ENCODE measurements at regions not wholly inside any gene's neighbourhood (a gene's known extent, or its start where the extent isn't known, plus 50 kb on each side); places are given as distances from the start of the nearest gene placed in this dataset.
"Not testable (repeated sequence)": the region's sequence is repeated elsewhere in the genome, so short reads cannot be mapped to it uniquely, and the experiment has no call there.

DNA sequence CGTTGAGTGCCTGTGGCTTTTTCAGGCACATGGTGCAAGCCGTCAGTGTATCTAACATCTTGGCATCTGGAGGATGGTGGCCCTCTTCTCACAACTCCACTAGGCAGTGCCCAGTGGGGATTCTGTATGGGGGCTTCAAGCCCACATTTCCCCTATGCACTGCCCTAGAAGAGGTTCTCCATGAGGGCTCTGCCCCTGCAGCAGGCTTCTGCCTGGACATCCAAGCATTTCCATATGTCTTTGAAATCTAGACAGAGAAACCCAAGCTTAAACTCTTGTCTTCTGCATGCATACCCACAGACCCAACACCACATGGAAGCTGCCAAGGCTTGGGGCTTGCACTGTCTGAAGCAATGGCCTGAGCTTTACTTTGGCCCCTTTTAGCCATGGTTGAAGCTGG lies 146.4 kb downstream of the ARL4A start:
- DNase-seq = no peak

DNA sequence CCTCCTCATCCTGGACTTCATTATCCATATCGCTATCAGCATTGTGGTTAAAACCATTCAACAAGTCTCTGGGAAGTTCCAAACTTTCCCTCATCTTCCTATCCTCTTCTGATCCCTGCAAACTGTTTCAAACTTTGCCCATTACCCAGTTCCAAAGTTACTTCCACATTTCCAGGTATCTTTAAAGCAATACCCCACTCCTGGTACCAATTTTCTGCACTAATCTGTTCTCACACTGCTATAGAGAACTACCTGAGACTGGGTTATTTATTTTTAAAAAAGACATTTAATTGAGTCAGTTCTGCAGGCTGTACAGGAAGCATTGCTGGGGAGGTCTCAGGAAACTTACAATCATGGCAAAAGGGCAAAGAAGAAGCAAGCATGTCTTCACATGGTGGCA lies 147.3 kb downstream of the ARL4A start:
- no peak for DNase-seq

DNA sequence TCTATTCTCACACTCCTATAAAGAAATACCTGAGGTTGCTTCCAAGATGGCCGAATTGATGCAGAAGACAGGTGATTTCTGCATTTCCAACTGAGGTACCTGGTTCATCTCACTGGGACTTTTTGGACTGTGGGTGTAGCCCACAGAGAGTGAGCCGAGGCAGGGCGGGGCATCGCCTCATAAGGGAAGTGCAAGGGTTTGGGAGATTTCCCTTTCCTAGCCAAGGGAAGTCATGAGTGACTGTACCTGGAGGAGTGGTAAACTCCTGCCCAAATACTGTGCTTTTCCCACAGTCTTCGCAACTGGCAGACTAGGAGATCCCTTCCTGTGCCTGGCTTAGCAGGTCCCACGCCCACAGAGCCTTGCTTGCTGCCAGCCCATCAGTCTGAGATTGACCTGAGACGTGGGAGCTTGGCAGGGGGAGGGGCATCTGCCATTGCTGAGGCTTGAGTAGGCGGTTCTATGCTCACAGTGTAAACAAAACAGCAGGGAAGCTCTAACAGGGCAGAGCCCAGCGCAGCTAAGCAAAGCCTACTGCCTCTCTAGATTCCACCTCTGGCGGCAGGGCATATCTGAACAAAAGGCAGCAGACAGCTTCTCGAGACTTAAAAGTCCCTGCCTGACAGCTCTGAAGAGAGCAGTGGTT lies 152.2 kb downstream of the ARL4A start:
- DNase-seq = no peak

DNA sequence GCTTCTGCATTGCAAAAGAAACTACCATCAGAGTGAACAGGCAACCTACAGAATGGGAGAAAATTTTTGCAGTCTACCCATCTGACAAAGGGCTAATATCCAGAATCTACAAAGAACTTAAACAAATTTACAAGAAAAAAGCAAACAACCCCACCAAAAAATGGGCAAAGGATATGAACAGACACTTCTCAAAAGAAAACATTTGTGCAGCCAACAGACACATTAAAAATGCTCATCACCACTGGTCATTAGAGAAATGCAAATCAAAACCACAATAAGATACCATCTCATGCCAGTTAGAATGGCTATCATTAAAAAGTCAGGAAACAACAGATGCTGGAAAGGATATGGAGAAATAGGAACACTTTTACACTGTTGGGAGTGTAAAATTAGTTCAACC lies 157.3 kb downstream of the ARL4A start:
- DNase-seq = not testable (repeated sequence)

DNA sequence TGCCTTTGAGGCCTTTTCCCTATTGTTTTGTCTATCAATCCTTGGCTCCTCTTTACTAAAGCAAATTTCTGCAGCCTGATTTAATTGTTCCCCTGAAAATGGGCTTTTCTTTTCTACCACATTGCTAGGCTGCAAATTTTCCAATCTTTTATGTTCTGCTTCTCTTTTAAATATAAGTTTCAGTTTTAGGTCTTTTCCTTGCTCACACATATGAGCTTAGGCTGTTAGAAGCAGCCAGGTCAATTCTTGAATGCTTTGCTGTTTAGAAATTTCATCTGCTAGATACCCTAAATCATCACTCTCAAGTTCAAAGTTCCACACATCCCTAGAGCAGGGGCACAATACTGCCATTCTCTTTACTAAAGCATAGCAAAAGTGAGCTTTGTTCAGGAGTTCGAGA lies 159.6 kb downstream of the ARL4A start:
- DNase-seq = no peak

DNA sequence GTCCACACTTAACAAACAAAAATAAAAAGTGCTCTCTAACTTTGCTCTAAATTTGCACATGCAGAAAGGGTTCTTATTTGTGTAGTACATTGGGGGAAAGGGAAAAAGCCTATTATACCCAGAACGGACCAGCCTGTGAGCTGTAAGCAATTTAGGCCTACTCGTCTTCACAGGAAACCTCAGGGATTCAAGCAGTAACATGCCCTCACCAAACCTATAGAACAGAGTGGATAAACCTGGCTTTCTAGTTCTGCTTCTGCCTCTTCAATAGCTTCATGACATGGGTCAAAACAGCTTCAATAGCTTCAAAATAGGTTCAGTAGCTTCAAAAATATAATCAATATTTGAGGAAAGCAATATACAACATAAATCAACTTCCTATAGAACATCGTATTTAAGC lies 163.7 kb downstream of the ARL4A start:
- DNase-seq = no peak

DNA sequence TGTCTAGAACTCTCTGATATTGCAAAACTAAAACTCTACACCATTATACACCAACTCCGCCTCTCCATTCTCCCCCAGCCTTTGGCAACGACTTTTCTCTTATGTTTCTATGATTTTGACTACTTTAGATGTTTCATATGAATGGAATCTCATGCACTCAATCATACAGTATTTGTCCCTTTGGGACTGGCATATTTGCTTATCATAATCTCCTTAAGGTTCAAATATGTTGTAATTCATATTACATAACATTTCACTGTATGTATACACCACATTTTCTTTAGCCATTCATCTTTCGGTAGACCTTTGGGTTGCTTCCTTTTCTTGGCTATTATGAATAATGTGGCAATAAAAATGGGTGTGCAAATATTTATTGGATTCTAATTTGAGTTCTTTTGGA lies 164.4 kb downstream of the ARL4A start:
- DNase-seq = no peak

DNA sequence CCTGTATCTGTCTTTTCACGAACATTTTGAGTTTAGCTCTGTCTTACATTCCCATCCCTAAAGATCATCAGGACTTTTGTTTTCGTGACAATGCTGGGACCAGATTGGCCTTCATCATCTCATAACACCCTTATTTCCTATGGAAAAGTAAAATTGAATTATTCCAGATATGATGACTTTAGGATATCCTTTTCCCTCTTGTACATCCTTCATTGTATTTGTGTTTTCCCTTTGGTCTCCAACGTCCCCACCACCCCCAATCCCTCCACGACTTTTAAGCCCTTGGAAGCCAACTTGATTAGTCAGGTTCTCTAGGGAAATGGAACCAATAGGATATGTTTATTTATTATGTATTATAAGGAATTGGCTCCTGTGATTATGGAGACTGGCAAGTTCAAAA lies 167.6 kb downstream of the ARL4A start:
- DNase-seq = no peak

DNA sequence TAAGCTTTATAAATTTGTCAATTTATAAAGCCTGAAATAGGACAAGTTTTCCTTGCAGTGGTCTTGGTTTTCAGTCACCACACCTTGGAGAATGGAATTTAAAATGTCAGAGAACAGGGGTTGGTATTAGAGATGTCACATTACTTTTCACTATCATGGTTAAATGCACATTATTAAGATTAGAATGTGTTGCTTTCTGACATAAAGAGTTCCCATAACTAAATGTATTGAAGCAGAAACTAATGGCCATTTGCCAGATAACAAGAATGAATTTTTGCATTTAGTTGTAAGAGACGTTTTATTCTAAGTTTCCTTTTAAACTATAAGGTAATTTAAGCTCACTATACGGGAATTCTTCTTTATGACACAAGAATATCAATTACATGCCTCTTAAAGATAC lies 172.3 kb downstream of the ARL4A start:
- no peak for DNase-seq

DNA sequence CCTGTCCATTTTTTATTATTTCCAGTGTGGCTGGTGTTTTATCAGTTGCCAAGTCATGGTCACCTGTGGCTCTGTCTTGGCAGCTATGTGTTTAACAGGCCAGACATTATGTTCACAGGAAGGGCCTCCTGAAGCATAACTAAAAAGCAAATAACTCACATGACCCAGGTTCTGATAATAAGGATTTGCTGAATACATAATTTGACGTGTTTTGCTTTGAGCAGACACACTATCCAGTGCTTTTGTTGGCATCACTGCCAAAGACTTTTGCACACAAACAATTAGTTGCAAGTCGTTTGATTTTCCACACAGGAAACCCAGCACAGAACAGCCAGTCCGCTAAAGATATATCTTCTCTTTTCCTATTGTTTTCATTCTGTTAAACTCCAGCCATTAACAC lies 173.6 kb downstream of the ARL4A start:
- no peak for DNase-seq

DNA sequence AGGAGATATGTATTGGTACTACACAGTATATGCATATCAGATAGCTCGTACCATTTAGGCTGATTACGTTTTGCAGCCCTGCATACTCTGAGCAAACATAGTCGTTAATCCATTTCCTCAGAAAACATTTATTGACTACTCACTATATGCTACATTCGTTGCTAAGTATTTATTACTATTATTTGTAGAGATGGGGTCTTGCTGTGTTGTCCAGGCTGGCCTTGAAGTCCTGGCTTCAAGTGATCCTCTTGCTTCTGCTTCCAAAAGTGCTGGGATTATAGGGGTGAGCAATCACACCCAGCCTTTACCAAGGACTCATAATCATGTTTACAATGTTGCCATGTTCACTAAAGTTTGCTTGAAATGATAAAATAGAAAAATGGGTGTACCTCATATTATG lies 174.7 kb downstream of the ARL4A start:
- no peak for DNase-seq

DNA sequence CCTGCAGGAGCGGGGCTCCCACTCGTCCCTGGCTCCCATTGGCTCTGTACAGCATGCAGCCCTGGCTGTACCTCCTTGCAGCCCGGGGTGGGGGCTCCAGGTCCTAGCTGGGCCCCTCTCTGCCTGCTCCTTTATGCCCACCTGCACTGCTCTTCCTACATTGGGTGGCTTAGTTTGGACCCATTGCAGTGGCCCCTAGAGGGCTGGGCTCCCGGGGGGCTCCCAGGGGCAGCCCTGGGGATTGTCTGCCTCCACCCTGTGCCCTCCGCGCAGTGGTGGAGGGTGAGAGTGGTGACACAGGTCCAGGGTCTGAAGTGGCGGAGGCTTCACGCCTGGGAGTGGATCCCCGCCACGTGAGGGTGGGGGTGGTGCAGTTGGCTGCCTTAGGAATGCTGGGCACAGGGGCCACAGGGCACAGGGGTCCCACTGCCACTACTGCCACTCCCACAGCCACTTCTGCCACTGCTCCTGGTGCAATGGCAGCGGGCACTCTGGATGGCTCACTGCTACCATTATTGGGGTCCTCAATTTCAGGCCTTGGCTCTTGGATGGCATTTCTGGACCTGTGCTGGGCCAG lies 177.1 kb downstream of the ARL4A start:
- no peak for DNase-seq

DNA sequence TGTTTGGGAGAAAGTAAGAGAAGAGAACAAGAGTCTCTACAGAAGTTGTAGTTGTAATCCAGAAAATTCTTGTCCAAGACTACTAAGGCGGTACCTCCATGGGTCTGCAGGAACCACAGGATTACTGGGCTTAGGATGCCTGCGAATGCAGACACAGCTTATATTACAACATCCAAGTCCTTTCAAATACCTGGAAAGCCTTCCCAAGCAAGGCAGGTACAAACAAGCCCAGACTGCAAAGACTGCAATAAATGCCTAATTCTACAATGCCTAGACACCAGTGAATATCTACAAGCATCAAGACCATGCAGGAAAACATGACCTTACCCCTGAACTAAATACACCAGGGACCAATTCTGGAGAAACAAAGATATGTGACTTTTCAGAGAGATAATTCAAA lies 178.2 kb downstream of the ARL4A start:
- DNase-seq = no peak

DNA sequence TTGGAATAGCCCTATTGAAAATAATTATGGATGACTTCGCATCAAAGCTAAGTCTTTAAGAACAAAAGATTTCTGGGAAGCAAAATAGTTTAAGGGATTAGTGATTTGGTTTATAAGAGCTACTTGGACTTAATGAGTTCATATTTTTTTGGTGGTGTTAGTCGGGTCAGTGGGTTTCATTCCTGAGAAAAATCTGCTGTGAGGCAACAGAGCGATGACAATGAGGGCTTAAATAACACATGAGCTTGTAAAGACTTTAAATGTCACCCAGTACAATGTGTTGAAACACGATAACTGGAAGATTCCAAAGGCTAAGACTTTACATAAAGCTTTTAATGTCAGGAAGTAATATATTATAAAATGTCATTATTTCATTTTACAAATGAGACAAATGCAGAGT lies 178.8 kb downstream of the ARL4A start:
- no peak for DNase-seq

DNA sequence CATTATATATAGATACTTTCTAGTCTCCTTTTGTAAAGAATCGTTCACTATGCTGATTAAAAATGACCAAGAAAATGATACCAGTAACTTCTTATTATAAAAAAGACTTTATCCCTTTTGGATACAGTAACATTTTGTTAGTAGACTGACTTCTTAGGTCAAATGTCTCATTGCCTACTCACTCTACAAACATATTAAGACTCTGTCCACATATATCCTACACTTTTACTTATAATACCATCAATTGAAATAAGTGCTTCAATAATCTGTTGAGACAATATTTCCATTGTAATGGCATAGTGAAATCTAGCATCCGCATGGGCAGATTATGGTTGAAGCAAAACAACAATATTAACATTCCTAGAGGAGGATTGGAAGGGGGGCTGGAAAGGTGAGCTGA lies 180.6 kb downstream of the ARL4A start:
- no peak for DNase-seq

DNA sequence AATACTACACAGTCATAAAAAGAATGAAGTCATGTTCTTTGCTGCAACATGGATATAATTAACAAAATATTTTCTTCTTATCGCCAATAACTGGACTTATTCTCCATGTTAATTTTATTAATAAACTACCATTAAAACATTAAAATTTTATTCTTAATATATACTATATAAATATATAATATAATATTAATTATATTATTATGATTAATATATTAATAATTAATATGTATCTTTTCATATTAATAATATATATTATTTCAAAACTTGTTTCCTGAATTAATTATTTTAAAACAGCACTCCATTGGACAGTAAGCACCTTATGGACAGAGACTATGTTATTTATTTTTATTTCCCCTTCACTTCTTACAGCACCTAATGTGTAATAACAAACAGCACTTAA lies 182.8 kb downstream of the ARL4A start:
- DNase-seq = no peak

DNA sequence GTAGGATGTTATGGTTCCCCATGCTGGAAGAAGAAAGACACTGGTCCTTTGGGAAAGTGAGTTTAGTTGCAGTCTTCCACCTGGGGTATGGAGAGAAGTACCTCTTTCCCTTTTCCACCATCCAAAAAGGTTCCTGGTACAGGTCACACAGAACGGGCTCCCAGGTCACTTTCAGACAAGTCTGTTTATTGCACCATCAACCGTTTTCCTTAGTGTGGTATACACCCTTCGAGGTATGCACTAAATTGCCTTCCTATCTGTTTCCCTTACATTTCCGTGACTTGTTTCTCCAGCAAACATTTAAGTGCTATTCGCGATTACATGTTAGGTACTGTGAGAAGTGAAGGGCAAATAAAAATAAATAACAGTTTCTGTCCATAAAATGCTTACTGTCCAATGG lies 185.1 kb downstream of the ARL4A start:
- no peak for DNase-seq

DNA sequence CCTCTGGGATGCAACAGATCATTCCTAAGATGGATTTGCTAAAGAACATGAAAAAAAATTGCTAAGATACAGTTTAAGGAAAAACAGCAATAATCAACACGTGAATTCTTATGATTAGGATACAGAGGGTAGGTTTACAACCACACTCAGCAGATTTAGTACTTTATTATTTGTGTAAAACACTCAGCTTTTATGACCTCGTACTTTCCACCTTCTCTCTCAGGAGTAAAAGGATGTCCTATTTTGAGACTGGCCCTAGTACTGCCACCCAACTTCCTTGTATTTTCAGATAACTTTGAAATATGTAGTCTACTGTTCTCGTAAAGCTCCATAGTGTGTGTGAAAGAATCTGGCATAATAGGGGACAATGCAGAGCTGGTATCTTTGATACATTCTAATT lies 186.1 kb downstream of the ARL4A start:
- no peak for DNase-seq

DNA sequence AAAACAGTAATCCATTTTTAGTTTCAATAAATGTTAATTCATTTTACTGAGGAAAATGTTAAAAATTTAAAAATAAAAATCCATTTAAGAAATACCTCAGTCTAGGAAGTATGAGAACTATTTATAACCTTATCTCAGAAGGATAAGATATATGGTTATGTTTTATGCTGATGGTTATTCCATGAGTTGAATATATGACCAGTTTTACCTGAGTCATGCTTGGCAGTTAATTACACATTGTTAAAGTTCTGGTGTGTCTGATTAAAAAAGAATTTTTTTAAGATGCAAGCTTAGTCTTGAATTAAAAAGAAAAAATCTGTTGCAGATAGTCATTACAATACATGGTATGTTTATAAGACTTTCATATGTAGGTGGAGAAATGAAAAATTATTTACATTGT lies 191.7 kb downstream of the ARL4A start:
- DNase-seq = no peak

DNA sequence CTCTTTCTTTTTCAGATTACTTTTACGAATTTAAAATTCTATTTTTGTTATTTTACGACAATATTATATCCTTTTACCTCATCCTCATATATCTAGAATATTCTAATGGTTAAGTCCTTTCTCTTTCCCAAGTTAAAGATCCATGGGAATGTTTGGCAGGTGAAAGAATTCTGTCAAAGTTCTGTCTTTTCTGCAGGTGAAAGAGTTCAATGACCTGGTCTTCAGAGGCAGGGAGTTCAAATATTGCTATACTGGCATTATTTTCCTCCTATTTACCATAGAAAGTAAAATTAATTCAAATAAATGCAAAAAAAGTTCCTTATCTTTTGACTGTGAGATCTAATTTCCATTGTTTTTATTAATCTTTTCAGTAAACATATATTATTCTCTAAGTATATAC lies 194.3 kb downstream of the ARL4A start:
- DNase-seq = no peak

DNA sequence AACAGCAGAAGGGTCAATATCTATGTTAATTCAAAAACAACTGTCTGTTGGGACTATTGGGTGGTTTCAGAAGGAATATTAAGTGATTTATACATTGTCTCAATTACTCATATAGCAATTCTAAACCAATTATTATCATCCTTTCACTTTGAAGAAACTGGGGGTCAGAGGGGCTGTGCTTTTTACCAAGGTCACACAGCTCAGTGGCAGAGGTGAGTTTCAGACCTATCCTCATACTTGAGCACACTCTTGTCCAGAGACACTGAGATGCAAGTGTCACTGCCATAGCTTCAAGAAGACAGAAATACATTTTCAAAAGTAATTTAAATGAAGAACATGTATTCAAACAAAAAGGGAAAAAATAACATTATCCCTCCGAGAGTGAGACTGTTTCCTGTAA lies 195.3 kb downstream of the ARL4A start:
- no peak for DNase-seq

DNA sequence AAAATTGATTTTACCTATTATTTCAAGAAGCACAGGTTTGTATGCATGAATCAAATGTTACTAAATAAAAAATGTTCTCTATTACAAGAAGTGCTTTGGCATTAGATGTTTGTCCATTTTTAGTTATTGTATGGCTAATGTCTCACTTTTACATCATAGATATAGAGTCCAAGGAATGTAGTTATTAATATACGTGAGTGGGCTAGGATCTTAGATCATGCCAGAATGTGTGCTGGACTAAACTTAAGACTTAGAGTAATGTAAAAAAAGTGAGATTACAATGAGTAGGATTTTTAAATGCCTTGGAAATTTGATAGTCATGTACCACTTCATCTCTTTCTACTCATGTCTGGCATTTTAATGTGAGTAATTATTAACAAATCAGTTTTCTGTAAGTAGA lies 196.6 kb downstream of the ARL4A start:
- DNase-seq = no peak

DNA sequence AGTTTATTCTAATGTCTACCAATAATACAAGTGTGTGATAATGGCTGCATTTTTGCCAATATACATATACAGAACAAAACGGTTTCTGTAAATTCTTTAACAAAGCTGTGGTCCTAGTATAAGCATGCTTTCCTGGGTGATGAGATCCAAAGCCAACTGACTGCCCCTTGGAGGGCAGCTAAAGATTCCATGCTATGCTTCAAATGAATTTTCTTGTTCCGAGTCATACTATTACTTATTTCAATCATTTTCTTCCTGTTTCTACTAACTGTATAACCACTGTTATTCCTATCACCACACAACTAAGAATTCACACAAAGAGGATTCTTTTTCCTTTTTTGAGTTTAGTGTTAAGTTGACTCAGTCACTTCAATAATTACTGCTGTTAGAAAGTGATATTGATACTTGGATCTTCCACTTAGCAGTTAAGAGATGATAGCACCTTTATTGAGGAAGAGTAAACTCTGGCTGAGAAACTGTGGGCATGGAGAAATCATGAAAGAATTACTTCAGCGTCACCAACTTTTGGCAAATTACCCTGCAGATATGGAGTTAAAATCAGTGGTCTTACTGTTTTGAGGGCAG lies 197.5 kb downstream of the ARL4A start:
- no peak for DNase-seq

DNA sequence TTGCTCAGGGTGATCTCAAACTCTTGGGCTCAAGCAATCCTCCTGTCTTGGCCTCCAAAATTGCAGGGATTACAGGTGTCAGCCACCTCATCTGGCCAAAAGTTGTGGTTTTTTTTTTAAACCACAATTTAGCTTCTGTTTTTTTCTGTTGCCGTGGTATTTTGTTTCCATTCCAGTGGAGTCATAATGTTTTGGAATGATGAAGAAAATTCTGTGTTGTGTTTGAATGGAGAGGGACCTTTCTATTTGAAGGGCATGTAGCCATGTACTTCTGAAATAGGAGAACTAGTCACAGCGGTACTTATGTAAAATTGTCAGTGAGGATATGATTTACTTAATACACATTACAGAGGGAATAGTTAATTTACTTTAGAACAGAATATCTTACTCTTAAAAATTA lies 201.3 kb downstream of the ARL4A start:
- no peak for DNase-seq

DNA sequence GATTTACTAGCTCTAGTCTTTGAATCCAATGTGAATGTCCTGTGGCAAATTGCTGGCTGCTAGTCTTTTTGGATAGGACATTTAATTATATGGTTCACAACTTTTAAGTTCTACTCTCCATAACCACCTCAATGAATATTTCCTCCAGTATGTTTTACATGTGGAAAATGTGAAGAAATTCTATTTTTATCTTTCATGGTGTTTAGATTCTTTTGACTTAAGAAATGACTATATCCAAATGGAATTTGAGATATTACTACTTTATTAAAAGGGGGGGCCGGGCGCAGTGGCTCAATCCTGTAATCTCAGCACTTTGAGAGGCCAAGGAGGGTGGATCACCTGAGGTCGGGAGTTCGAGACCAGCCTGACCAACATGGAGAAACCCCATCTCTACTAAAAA lies 202.0 kb downstream of the ARL4A start:
- no peak for DNase-seq

Data from stimulated activated CD4-positive, alpha-beta T cell treated with anti-CD3 and anti-CD28 coated beads, Interleukin-2, amount 100 ng/mL, for 24 hours (primary cell).